Ascending aorta (tissue), 2 donors: ENCODE measurements at regions not wholly inside any gene's neighbourhood (a gene's known extent, or its start where the extent isn't known, plus 50 kb on each side); places are given as distances from the start of the nearest gene placed in this dataset.

Experiments
- DNase-seq, 2 donors: peaks; one replicate each; pipeline ENCODE4 v3.0.0-alpha.2; 2019; ENCODE audit warnings: low spot score in 2 of 2
- H3K27ac ChIP-seq, 2 donors: fragments of 200-600 bp; sonication (generic); one replicate each; pipeline ENCODE4 v1.5.1; 2016 to 2017; ENCODE audit warnings: mild to moderate bottlenecking in 1 of 2
- H3K27me3 ChIP-seq: fragments of 200-600 bp; sonication (generic); one replicate; pipeline ENCODE4 v1.5.1; 2017
- H3K36me3 ChIP-seq, 2 donors: fragments of 200-600 bp; sonication (generic); one replicate each; pipeline ENCODE4 v1.5.1; 2016
- H3K4me1 ChIP-seq, 2 donors: fragments of 200-600 bp; sonication (generic); one replicate each; pipeline ENCODE4 v1.5.1; 2016 to 2017; ENCODE audit warnings: mild to moderate bottlenecking in 1 of 2
- H3K4me3 ChIP-seq, 2 donors: fragments of 200-600 bp; sonication (generic); one replicate each; pipeline ENCODE4 v1.5.1; 2016 to 2017; ENCODE audit warnings: mild to moderate bottlenecking in 1 of 2
- H3K9me3 ChIP-seq, 2 donors: fragments of 200-600 bp; sonication (generic); one replicate each; pipeline ENCODE4 v1.5.1; 2016
- CTCF ChIP-seq, 3 experiments: fragments of 200-600 bp in 2 of 3; fragments of 450-650 bp in 1 of 3; sonication (generic) in 2 of 3; IDR thresholded peaks; one replicate each; pipeline ENCODE4 v1.5.1; 2016 to 2019; ENCODE audit warnings: antibody characterized with exemption in 3 of 3, mild to moderate bottlenecking in 1 of 3, moderate library complexity in 1 of 3
- intact Hi-C: fragments of 100-400 bp; cut with DNase I; formaldehyde crosslinking; loops from one replicate; pipeline ENCODE4 v1.15.1; 2023

GRCh38 chr10:78813526-78813925, 255.2 kb upstream of the ZMIZ1 start:
- TF ChIP-seq CTCF (IDR thresholded peaks at IDR 0.05): no peak
- H3K9me3 ChIP-seq: no peaks in the 10 kb centered on the region
- no peak overlapping the region for H3K27ac ChIP-seq
- no peak overlapping the region for H3K4me3 ChIP-seq
- H3K4me1 ChIP-seq: no peaks in the 10 kb centered on the region
- intact Hi-C loops: no loop called here
- no peak for DNase-seq
- no peaks in the 10 kb centered on the region for H3K36me3 ChIP-seq
- no peaks in the 10 kb centered on the region for H3K27me3 ChIP-seq

DNA sequence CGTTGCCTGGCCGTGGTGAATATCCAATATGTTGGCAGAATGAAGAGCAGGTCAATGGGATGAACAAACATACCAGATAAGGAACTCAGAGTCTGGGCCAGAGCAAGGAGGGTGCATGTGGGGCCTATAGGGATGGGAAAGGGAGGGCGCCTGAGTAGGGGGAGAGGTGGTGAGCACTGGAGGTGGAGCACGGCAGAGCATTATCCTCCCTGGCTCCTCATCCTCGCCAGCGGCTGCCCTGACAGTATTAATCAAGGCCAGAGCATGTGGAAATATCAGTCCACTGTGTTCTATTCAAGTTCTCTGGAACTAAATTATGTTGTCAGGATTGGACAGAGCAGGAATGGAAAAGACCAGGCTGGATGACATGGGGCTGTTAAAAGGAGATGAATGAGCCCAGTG, 254.8 kb upstream of the ZMIZ1 start:
- intact Hi-C loops: no loop called here
- TF ChIP-seq CTCF (IDR thresholded peaks at IDR 0.05): no peak
- H3K4me1 ChIP-seq: no peaks in the 10 kb centered on the region
- H3K36me3 ChIP-seq: no peaks in the 10 kb centered on the region
- no peaks in the 10 kb centered on the region for H3K9me3 ChIP-seq
- no peak overlapping the region for H3K4me3 ChIP-seq
- no peak for DNase-seq
- no peaks in the 10 kb centered on the region for H3K27me3 ChIP-seq
- no peak overlapping the region for H3K27ac ChIP-seq

DNA sequence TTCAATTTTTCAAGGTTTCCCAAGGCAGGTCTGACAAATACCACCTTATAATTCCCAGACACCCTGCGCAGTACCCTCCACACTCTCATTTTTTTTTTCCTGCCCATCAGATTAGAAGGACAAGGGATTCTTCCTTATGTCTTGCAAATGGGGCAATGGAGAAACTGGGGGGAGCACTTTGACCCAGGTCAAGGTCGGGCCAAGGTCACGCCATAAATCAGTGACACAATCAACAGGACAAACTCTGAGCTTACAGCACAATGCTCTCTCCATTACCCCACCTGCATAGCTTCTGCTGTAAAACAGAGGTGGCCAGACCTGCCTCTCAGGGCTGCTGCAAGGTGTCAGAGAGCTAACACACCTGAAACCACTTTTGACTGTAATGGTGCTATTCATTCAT, 254.4 kb upstream of the ZMIZ1 start:
- no peak for DNase-seq
- H3K36me3 ChIP-seq: no peaks in the 10 kb centered on the region
- intact Hi-C loops: no loop called here
- no peaks in the 10 kb centered on the region for H3K4me1 ChIP-seq
- no peak for TF ChIP-seq CTCF (IDR thresholded peaks at IDR 0.05)
- no peaks in the 10 kb centered on the region for H3K27me3 ChIP-seq
- no peaks in the 10 kb centered on the region for H3K9me3 ChIP-seq
- H3K4me3 ChIP-seq: no peak overlapping the region
- no peak overlapping the region for H3K27ac ChIP-seq

GRCh38 chr10:78815702-78816334, 252.9 kb upstream of the ZMIZ1 start:
- intact Hi-C loops: no loop called here
- no peak overlapping the region for H3K4me3 ChIP-seq
- H3K36me3 ChIP-seq: no peaks in the 10 kb centered on the region
- no peak for TF ChIP-seq CTCF (IDR thresholded peaks at IDR 0.05)
- no peaks in the 10 kb centered on the region for H3K27me3 ChIP-seq
- H3K27ac ChIP-seq: no peak overlapping the region
- no peak for DNase-seq
- no peaks in the 10 kb centered on the region for H3K4me1 ChIP-seq
- no peaks in the 10 kb centered on the region for H3K9me3 ChIP-seq

DNA sequence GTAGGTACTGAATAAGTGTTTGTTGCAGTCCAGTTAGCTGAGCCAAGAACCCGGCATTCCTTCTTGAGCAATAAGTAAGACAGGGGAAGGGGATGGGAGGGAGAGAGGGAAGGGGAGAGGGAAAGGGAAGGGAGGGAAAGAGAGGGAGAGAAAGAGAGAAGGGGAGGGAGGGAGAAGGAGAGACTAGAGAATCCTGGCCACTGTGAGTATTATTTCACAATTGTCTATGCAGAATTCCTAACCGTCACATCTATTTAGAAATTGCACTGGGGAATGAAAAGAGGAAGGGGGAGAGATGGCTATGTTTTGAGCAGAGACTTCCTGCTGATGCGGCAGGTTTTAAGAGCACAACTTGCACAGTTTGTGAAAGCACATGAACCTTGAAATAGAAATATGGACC, 251.4 kb upstream of the ZMIZ1 start:
- intact Hi-C loops: no loop called here
- no peaks in the 10 kb centered on the region for H3K27me3 ChIP-seq
- DNase-seq: no peak
- H3K27ac ChIP-seq: no peak overlapping the region
- no peak overlapping the region for H3K4me3 ChIP-seq
- no peak for TF ChIP-seq CTCF (IDR thresholded peaks at IDR 0.05)
- H3K9me3 ChIP-seq: no peaks in the 10 kb centered on the region
- H3K36me3 ChIP-seq: no peaks in the 10 kb centered on the region
- no peaks in the 10 kb centered on the region for H3K4me1 ChIP-seq

DNA sequence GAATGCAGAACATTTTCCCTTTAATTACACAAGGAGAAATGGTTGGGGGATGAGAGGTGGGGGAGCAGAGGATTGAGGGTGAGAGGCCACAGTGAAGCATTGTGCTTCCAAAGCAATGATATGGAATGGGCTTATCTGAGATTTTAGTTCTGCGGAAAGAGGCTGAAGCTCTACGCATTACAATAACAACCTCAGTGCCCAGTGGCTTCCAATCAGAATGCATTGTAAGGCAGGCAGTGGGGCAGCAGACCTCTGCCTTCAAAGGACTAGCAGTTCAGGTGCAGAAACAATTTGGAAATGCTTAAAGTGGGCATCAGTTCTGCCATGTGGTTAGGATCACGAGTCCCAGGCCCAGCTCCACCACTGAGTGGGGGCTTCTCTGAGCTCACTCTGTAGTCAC, 251.0 kb upstream of the ZMIZ1 start:
- Histone ChIP-seq H3K36me3 (no peaks in the 10 kb centered on the region), H3K9me3 (no peaks in the 10 kb centered on the region), H3K4me1 (no peaks in the 10 kb centered on the region), H3K4me3 (no peak overlapping the region), H3K27me3 (no peaks in the 10 kb centered on the region), H3K27ac (no peak overlapping the region)
- DNase-seq: no peak
- intact Hi-C loops: no loop called here
- no peak for TF ChIP-seq CTCF (IDR thresholded peaks at IDR 0.05)
